HepG2 (cell line): ENCODE measurements at regions not wholly inside any gene's neighbourhood (a gene's known extent, or its start where the extent isn't known, plus 50 kb on each side); places are given as distances from the start of the nearest gene placed in this dataset.

Experiments
- ATAC-seq: fragments of 200-7000 bp; cut with Tn5 transposase; 3 replicates; pipeline ENCODE4 v1.9.1; 2020; ENCODE audit warnings: mild to moderate bottlenecking, moderate library complexity
- BruUV-seq: library from RNA; stranded (reverse); fragments of 400-500 nt; replicated peaks from 2 replicates; lab custom pipeline; 2021; lab: Mats Ljungman, UMichigan
- CTCF ChIA-PET: fragments of 300-600 bp; formaldehyde crosslinking; extraction: SDS; loops from one replicate; lab custom pipeline; 2021; ENCODE audit warnings: low total read pairs, inconsistent platforms, low intra/inter-chr PET ratio; lab: Yijun Ruan, JAX
- POLR2A ChIA-PET: fragments of 350-600 bp; sonication (Branson Sonifier 250); formaldehyde crosslinking; loops from one replicate; lab custom pipeline; 2020; ENCODE audit warnings: antibody characterized with exemption, inconsistent platforms; lab: Yijun Ruan, JAX
- DNase-seq: peaks from one replicate; pipeline ENCODE4 v3.0.0-alpha.2; 2015; ENCODE audit warnings: low spot score
- FAIRE-seq: peaks from 3 replicates; lab custom pipeline; 2011; peaks lifted over from hg19 to GRCh38; lab: Jason Lieb, UNC
- H2AFZ ChIP-seq: one replicate; pipeline ENCODE4 v1.6.1; 2011; ENCODE audit warnings: low read length, inconsistent platforms
- H3K27ac ChIP-seq: fragments of 300-600 bp; 3 replicates; pipeline ENCODE4 v1.8.0; 2011; ENCODE audit warnings: mixed run types, mild to moderate bottlenecking, mixed read lengths, low read length, inconsistent platforms; ENCODE audit not compliant: insufficient read depth; ENCODE audit errors: extremely low read length
- H3K27me3 ChIP-seq, 2 experiments: fragments of 200-600 bp in 1 of 2; 2 replicates in 1 of 2; 3 replicates in 1 of 2; pipeline versions ENCODE4 v1.6.0 to v1.8.0; 2011; ENCODE audit warnings: low read length in 2 of 2, mild to moderate bottlenecking in 2 of 2, moderate library complexity in 2 of 2, inconsistent platforms in 1 of 2; ENCODE audit not compliant: insufficient read depth in 2 of 2, control insufficient read depth in 1 of 2
- H3K36me3 ChIP-seq, 2 experiments: fragments of 200-600 bp in 1 of 2; replicated peaks in 1 of 2; 2 replicates in 1 of 2; 3 replicates in 1 of 2; pipeline versions ENCODE4 v1.5.1 to v1.8.0; 2011; ENCODE audit warnings: low read length in 2 of 2, inconsistent platforms in 1 of 2; ENCODE audit not compliant: insufficient read depth in 2 of 2, control insufficient read depth in 1 of 2
- H3K4me1 ChIP-seq: 2 replicates; pipeline ENCODE4 v1.5.1; 2012; ENCODE audit warnings: low read length, inconsistent platforms; ENCODE audit not compliant: insufficient read depth
- H3K4me2 ChIP-seq: 2 replicates; pipeline ENCODE4 v1.6.0; 2011; ENCODE audit warnings: low read depth, low read length, inconsistent platforms
- H3K4me3 ChIP-seq, 3 experiments: fragments of 200-600 bp in 1 of 3; sonication (generic), shearing (Covaris generic) in 1 of 3; replicated peaks in 1 of 3; 2 replicates each; pipeline ENCODE4 v1.5.1; 2011 to 2016; ENCODE audit warnings: low read length in 3 of 3, inconsistent platforms in 2 of 3, low read depth in 2 of 3, mild to moderate bottlenecking in 2 of 3, control low read depth in 1 of 3, mixed read lengths in 1 of 3; ENCODE audit not compliant: insufficient read depth in 1 of 3
- H3K79me2 ChIP-seq: one replicate; pipeline ENCODE4 v1.6.1; 2011; ENCODE audit warnings: low read length, inconsistent platforms; ENCODE audit not compliant: insufficient read depth
- H3K9ac ChIP-seq: 2 replicates; pipeline ENCODE4 v1.6.0; 2011; ENCODE audit warnings: mild to moderate bottlenecking, low read depth, low read length, inconsistent platforms; ENCODE audit not compliant: insufficient read depth
- H3K9me3 ChIP-seq: 2 replicates; pipeline ENCODE4 v1.5.1; 2012; ENCODE audit warnings: mild to moderate bottlenecking, low read length
- H4K20me1 ChIP-seq: 2 replicates; pipeline ENCODE4 v1.6.0; 2011; ENCODE audit warnings: inconsistent platforms, mild to moderate bottlenecking, low read length, moderate library complexity; ENCODE audit not compliant: insufficient read depth
- FOXJ3 ChIP-seq: sonication (generic); formaldehyde crosslinking; IDR thresholded peaks from 2 replicates; pipeline ENCODE4 v1.4.0; 2020; ENCODE audit warnings: missing genetic modification reagents, mild to moderate bottlenecking, borderline replicate concordance
- FOXO1 ChIP-seq: sonication (generic); formaldehyde crosslinking; IDR thresholded peaks from 2 replicates; pipeline ENCODE4 v1.4.0; 2020; ENCODE audit warnings: missing genetic modification reagents
- HDAC6 ChIP-seq: fragments of 200-600 bp; sonication (generic); IDR thresholded peaks from 2 replicates; pipeline ENCODE4 v1.7.0; 2017; ENCODE audit warnings: mild to moderate bottlenecking, antibody characterized with exemption, low read length, low read depth
- LRRFIP1 ChIP-seq: sonication (generic); formaldehyde crosslinking; conservative IDR thresholded peaks from 2 replicates; pipeline ENCODE4 v1.4.0; 2020; ENCODE audit warnings: missing genetic modification reagents
- PHF21A ChIP-seq: sonication (generic); formaldehyde crosslinking; IDR thresholded peaks from 2 replicates; pipeline ENCODE4 v1.5.0; 2020; ENCODE audit warnings: mild to moderate bottlenecking, missing genetic modification reagents
- SYNCRIP ChIP-seq: fragments of 200-400 bp; formaldehyde crosslinking; IDR thresholded peaks from 2 replicates; pipeline ENCODE4 v1.6.1; 2018; ENCODE audit warnings: mild to moderate bottlenecking, low read depth, low read length; ENCODE audit not compliant: insufficient read depth
- TFDP2 ChIP-seq: sonication (generic); formaldehyde crosslinking; IDR thresholded peaks from 2 replicates; pipeline ENCODE4 v1.4.0; 2020; ENCODE audit warnings: missing genetic modification reagents
- TSC22D2 ChIP-seq: sonication (generic); formaldehyde crosslinking; IDR thresholded peaks from 2 replicates; pipeline ENCODE4 v1.5.1; 2020; ENCODE audit warnings: missing genetic modification reagents, mild to moderate bottlenecking, borderline replicate concordance
- UBTF ChIP-seq: sonication (generic); formaldehyde crosslinking; IDR thresholded peaks from 2 replicates; pipeline ENCODE4 v1.4.0; 2020; ENCODE audit warnings: mild to moderate bottlenecking, missing genetic modification reagents
- ZBTB2 ChIP-seq: sonication (generic); formaldehyde crosslinking; IDR thresholded peaks from 2 replicates; pipeline ENCODE4 v1.8.0; 2022; ENCODE audit warnings: low read depth, missing genetic modification reagents
- ZNF180 ChIP-seq: sonication (generic); formaldehyde crosslinking; IDR thresholded peaks from 2 replicates; pipeline ENCODE4 v1.4.0; 2020; ENCODE audit warnings: low read depth, missing genetic modification reagents, borderline replicate concordance
- ZNF451 ChIP-seq: sonication (generic); formaldehyde crosslinking; IDR thresholded peaks from 2 replicates; pipeline ENCODE4 v1.5.0; 2020; ENCODE audit warnings: mild to moderate bottlenecking, missing genetic modification reagents
- ZNF570 ChIP-seq: sonication (generic); formaldehyde crosslinking; IDR thresholded peaks from 2 replicates; pipeline ENCODE4 v1.4.0; 2020; ENCODE audit warnings: mild to moderate bottlenecking, missing genetic modification reagents, borderline replicate concordance
- ZNF879 ChIP-seq: sonication (generic); formaldehyde crosslinking; IDR thresholded peaks from 2 replicates; pipeline ENCODE4 v1.8.1; 2023; ENCODE audit warnings: missing genetic modification reagents
- ZSCAN31 ChIP-seq: sonication (generic); formaldehyde crosslinking; IDR thresholded peaks from 2 replicates; pipeline ENCODE4 v1.5.0; 2020; ENCODE audit warnings: low read depth, mild to moderate bottlenecking, missing genetic modification reagents
- WGBS: methylation state at CpG from one replicate; pipeline ENCODE4 v1.1.6; 2017; ENCODE audit warnings: low lambda C conversion rate; 5-methylcytosine and 5-hydroxymethylcytosine counted together
- in situ Hi-C: cut with HindIII; loops from 2 replicates; pipeline ENCODE4 v1.10.0; 2017; ENCODE audit warnings: low pct_unique_long_range_greater_than_20kb; ENCODE audit not compliant: extremely low pct_ligation_motif_present
- intact Hi-C: fragments of 100-400 bp; cut with micrococcal nuclease; formaldehyde crosslinking; loops from one replicate; pipeline ENCODE4 v1.10.0; 2022; ENCODE audit not compliant: unreplicated experiment

GRCh38 chr5:74040065-74040551 is 414.1 kb downstream of the ARHGEF28 start:
- ChIA-PET CTCF (no interaction called here), POLR2A (no interaction called here)
- Histone ChIP-seq H3K27ac (no peak overlapping the region), H3K36me3 (no peaks in the 10 kb centered on the region), H3K9me3 (no peaks in the 10 kb centered on the region), H3K4me1 (peaks cover 6% of the 10 kb centered on the region; the same call in 1 of the 2 replicates), H4K20me1 (no peaks in the 10 kb centered on the region), H3K9ac (no peak overlapping the region), H3K27me3 (no peaks in the 10 kb centered on the region; a peak in 1 of 5 replicates), H3K4me3 (no peak overlapping the region), H3K79me2 (no peaks in the 10 kb centered on the region), H2AFZ (no peak overlapping the region), H3K4me2 (no peak overlapping the region)
- in situ Hi-C loops: loop anchor here (10.0 kb wide), 1 partner anchor 605 kb away; the partner anchor contains the start of gene ENC1
- ATAC-seq: no peak
- intact Hi-C loops: no loop called here
- no TSS peak for BruUV-seq
- no peak for FAIRE-seq
- 15% methylated on average over 2 of the region's 2 CpGs for WGBS
- DNase-seq: no peak
- TF ChIP-seq TSC22D2 (CRISPR knock-in tag): no peak
- TF ChIP-seq SYNCRIP: no peak
- no peak for TF ChIP-seq ZBTB2 (CRISPR knock-in tag)
- no peak for TF ChIP-seq ZSCAN31 (CRISPR knock-in tag)
- no peak for TF ChIP-seq HDAC6
- no peak for TF ChIP-seq ZNF879 (CRISPR knock-in tag)
- TF ChIP-seq ZNF180 (CRISPR knock-in tag): no peak
- no peak for TF ChIP-seq LRRFIP1 (CRISPR knock-in tag)
- TF ChIP-seq FOXJ3 (CRISPR knock-in tag): no peak
- no peak for TF ChIP-seq TFDP2 (CRISPR knock-in tag)
- TF ChIP-seq PHF21A (CRISPR knock-in tag): no peak
- TF ChIP-seq FOXO1 (CRISPR knock-in tag): no peak
- no peak for TF ChIP-seq ZNF570 (CRISPR knock-in tag)
- TF ChIP-seq ZNF451 (CRISPR knock-in tag): no peak
- TF ChIP-seq UBTF (CRISPR knock-in tag): no peak
